ENCODE measurements at regions not wholly inside any gene's neighbourhood (a gene's known extent, or its start where the extent isn't known, plus 50 kb on each side); places are given as distances from the start of the nearest gene placed in this dataset.

DNA sequence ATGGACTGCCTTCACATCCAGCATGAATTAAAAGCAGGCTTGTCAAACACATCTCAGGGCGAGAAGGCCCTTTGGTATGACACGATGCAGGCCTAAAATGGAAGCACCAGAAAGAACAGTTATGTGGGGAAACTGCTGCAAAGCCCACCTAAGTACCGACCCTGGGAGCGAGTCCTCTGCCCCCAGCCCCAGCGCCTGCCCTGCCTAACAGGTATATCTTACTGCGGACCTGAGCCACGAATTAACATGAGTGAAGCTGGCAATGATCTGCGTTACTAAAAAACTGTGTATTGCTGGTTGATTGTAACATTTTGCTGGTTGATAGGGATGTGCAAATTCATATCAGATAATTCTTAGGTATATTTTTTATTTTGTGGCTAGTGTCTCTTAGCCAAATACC is 441.5 kb downstream of the ZNF516 start:
- no peaks in the 10 kb centered on the region for H3K27me3 ChIP-seq (replicated peaks; ENCODE audit: insufficient read depth, low read length)
- no peak for TF ChIP-seq CTCF (IDR thresholded peaks at IDR 0.05; ENCODE audit: low read length)
- TF ChIP-seq EZH2 (optimal IDR thresholded peaks at IDR 0.05; ENCODE audit: low read depth, low read length), result no peak
- TF ChIP-seq EZH2phosphoT487 (IDR thresholded peaks at IDR 0.05; ENCODE audit: low read length), result no peak
- DNase-seq, result no peak

DNA sequence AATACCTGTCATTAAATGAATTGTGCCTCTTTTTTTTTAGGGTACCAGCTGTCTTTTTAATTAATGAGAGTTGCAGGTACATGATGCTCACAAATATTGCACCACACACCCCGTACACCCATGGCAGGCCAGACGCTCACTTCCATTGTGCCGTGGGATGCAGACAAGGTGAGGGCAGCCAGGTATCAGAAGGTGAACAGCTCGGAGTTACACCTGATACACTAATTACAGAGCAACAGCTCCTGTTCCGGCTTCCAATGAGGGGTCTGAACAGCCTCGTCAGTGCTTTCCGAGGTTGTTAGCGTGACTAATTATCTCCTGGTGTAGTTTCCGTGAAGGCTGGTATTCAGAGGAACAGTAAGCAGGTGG is 442.8 kb downstream of the ZNF516 start:
- DNase-seq, result no peak
- Histone ChIP-seq H3K4me3 (ENCODE audit: low read length) (no peak overlapping the region), H3K9ac (ENCODE audit: low read length) (no peak overlapping the region), H3K27ac (ENCODE audit: low read length) (no peak overlapping the region), H3F3A (ENCODE audit: insufficient read depth, low read length) (no peaks in the 10 kb centered on the region), H3K79me2 (ENCODE audit: low read length) (no peaks in the 10 kb centered on the region), H3K9me2 (replicated peaks; ENCODE audit: insufficient read depth, low read length) (no peaks in the 10 kb centered on the region), H4K20me1 (ENCODE audit: insufficient read depth, low read length) (no peaks in the 10 kb centered on the region), H3K36me3 (replicated peaks; ENCODE audit: insufficient read depth, low read length) (no peaks in the 10 kb centered on the region), H2AFZ (ENCODE audit: low read length) (no peak overlapping the region), H3K4me1 (ENCODE audit: low read length) (no peaks in the 10 kb centered on the region), H3K9me3 (replicated peaks; ENCODE audit: insufficient read depth, low read length) (no peaks in the 10 kb centered on the region), H3K27me3 (replicated peaks; ENCODE audit: insufficient read depth, low read length) (no peaks in the 10 kb centered on the region), H3K4me2 (ENCODE audit: low read depth, low read length) (no peak overlapping the region)
- no peak for TF ChIP-seq CTCF (IDR thresholded peaks at IDR 0.05; ENCODE audit: low read length)
- TF ChIP-seq EZH2 (optimal IDR thresholded peaks at IDR 0.05; ENCODE audit: low read depth, low read length), result no peak
- TF ChIP-seq EZH2phosphoT487 (IDR thresholded peaks at IDR 0.05; ENCODE audit: low read length), result no peak

More for the DNA sequence above, 441.5 kb downstream of the ZNF516 start:
- Histone ChIP-seq H3K4me2 (ENCODE audit: low read depth, low read length) (no peak overlapping the region), H3K4me3 (ENCODE audit: low read length) (no peak overlapping the region), H4K20me1 (ENCODE audit: insufficient read depth, low read length) (no peaks in the 10 kb centered on the region), H3K9me2 (replicated peaks; ENCODE audit: insufficient read depth, low read length) (no peaks in the 10 kb centered on the region), H3K4me1 (ENCODE audit: low read length) (no peaks in the 10 kb centered on the region), H3K36me3 (replicated peaks; ENCODE audit: insufficient read depth, low read length) (no peaks in the 10 kb centered on the region), H3K9me3 (replicated peaks; ENCODE audit: insufficient read depth, low read length) (no peaks in the 10 kb centered on the region), H3F3A (ENCODE audit: insufficient read depth, low read length) (no peaks in the 10 kb centered on the region), H3K79me2 (ENCODE audit: low read length) (no peaks in the 10 kb centered on the region), H2AFZ (ENCODE audit: low read length) (no peak overlapping the region), H3K9ac (ENCODE audit: low read length) (no peak overlapping the region), H3K27ac (ENCODE audit: low read length) (no peak overlapping the region)

DNA sequence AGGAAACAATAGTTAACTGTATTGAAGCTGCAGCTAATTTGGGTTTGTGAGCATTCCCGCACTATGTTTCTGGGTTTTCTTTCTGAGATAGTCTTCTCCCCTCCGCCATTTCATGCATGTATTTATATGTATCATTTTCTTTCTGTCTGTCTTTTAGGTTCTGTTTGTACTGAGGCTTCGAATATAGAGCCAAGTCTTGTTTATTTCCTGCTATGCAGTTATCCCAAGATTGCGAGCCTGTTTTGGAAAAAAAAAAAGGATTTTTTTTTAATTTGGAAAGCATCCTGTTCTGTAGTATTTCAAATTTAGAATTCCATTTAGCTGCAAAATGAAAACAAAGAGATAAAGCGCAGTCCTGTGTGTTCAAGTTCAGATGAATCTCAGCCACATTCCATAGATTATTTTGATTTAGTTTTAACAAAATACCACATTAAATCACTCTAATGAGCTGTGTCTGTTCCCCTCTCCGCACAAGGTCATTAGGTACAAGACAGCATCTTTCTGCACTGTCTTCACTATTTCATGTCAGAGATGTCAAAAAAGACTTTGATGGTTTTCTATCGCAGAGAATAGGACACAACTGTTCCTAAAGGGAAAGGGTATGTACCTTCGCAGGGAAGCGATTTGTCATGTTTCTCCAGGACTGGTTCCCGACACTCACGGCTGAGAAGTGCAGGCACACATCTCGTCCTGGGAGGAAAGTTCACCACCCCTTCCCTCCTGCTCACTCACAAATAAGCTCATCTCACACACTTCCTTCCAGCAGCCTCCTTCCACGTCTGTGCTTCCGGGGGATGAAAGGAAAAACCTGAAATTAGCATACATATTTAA is 443.4 kb downstream of the ZNF516 start:
- Histone ChIP-seq H3K9ac (ENCODE audit: low read length) (no peak overlapping the region), H3K4me2 (ENCODE audit: low read depth, low read length) (no peak overlapping the region), H3K79me2 (ENCODE audit: low read length) (no peaks in the 10 kb centered on the region), H3K4me3 (ENCODE audit: low read length) (no peak overlapping the region), H3K9me3 (replicated peaks; ENCODE audit: insufficient read depth, low read length) (no peaks in the 10 kb centered on the region), H3K27ac (ENCODE audit: low read length) (no peak overlapping the region), H4K20me1 (ENCODE audit: insufficient read depth, low read length) (no peaks in the 10 kb centered on the region), H2AFZ (ENCODE audit: low read length) (no peak overlapping the region), H3K36me3 (replicated peaks; ENCODE audit: insufficient read depth, low read length) (no peaks in the 10 kb centered on the region), H3K9me2 (replicated peaks; ENCODE audit: insufficient read depth, low read length) (no peaks in the 10 kb centered on the region), H3K4me1 (ENCODE audit: low read length) (no peaks in the 10 kb centered on the region), H3F3A (ENCODE audit: insufficient read depth, low read length) (no peaks in the 10 kb centered on the region), H3K27me3 (replicated peaks; ENCODE audit: insufficient read depth, low read length) (no peaks in the 10 kb centered on the region)
- DNase-seq, result no peak
- TF ChIP-seq EZH2phosphoT487 (IDR thresholded peaks at IDR 0.05; ENCODE audit: low read length), result no peak
- TF ChIP-seq CTCF (IDR thresholded peaks at IDR 0.05; ENCODE audit: low read length), result no peak
- TF ChIP-seq EZH2 (optimal IDR thresholded peaks at IDR 0.05; ENCODE audit: low read depth, low read length), result no peak
